22Rv1 (cell line): ENCODE measurements at regions not wholly inside any gene's neighbourhood (a gene's known extent, or its start where the extent isn't known, plus 50 kb on each side); places are given as distances from the start of the nearest gene placed in this dataset.

ENCODE experiments used
- CTCF ChIP-seq: fragments of 450-650 bp; IDR thresholded peaks from 2 replicates; pipeline ENCODE4 v1.5.1; 2017; ENCODE audit warnings: mild to moderate bottlenecking
- ZFX ChIP-seq: fragments of 450-650 bp; IDR thresholded peaks from 2 replicates; pipeline ENCODE4 v1.6.1; 2017; ENCODE audit warnings: antibody characterized with exemption, borderline replicate concordance

- no peak for TF ChIP-seq CTCF
- TF ChIP-seq ZFX = no peak
Observed at GRCh38 chr9:7452378-7452777, 347.2 kb downstream of the DMAC1 start.
